ENCODE measurements at regions not wholly inside any gene's neighbourhood (a gene's known extent, or its start where the extent isn't known, plus 50 kb on each side); places are given as distances from the start of the nearest gene placed in this dataset.

- WGBS, 2 donors (ENCODE audit: low coverage in 1 of 2) = 95 to 96% methylated on average over 4 of the region's 4 CpGs
- peaks cover 0 to 7% (median 0%) of the 10 kb centered on the region in 3 donors for H3K9me3 ChIP-seq
- no peaks in the 10 kb centered on the region for H3K36me3 ChIP-seq
- H3K4me1 ChIP-seq = no peaks in the 10 kb centered on the region
- no peak overlapping the region for H3K4me3 ChIP-seq
- no peak overlapping the region for H3K27ac ChIP-seq
- no peaks in the 10 kb centered on the region for H3K27me3 ChIP-seq
- no peak for TF ChIP-seq POLR2A (IDR thresholded peaks at IDR 0.05)
- TF ChIP-seq EP300 (IDR thresholded peaks at IDR 0.05) = no peak
- TF ChIP-seq, protein P1, sequence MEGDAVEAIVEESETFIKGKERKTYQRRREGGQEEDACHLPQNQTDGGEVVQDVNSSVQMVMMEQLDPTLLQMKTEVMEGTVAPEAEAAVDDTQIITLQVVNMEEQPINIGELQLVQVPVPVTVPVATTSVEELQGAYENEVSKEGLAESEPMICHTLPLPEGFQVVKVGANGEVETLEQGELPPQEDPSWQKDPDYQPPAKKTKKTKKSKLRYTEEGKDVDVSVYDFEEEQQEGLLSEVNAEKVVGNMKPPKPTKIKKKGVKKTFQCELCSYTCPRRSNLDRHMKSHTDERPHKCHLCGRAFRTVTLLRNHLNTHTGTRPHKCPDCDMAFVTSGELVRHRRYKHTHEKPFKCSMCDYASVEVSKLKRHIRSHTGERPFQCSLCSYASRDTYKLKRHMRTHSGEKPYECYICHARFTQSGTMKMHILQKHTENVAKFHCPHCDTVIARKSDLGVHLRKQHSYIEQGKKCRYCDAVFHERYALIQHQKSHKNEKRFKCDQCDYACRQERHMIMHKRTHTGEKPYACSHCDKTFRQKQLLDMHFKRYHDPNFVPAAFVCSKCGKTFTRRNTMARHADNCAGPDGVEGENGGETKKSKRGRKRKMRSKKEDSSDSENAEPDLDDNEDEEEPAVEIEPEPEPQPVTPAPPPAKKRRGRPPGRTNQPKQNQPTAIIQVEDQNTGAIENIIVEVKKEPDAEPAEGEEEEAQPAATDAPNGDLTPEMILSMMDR (IDR thresholded peaks at IDR 0.05) = no peak
- TF ChIP-seq POLR2AphosphoS5 (IDR thresholded peaks at IDR 0.05) = no peak
- no peak for ATAC-seq
Observed at GRCh38 chr6:93806409-93807270, 387.3 kb upstream of the EPHA7 start.

DNA sequence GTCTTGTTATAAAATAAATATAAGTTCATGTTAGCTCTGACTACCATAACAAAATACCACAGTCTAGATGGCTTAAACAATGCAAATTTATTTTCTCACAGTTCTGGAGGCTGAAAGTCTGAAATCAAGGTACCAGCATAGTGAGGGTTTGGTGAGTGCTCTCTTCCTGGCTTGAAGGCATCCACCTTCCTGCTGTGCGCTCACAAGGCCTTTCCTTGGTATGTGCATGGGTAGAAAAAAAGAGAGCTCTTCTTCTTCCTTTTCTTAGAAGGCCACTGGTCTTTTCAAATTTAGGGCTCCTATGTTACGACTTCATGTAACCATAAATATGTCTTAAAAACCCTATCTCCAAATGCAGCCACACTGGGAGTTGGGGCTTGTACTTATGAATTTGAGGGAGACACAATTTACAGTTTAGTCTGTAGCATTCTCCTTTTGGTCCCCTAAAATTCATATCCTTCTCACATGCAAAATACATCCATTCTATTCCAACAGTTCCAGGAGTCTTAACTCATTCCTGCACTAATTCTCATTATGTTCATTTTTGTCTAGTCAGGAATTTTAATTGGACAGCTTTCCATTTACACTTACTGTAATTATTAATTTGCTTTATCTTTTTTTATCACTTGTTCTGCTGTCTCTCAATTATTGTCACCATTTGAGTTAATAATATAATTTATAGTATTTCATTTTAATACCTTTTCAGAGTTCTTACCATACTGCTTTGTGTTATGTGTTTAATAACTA is 381.9 kb upstream of the EPHA7 start:
- Histone ChIP-seq H3K4me3 (no peak overlapping the region), H3K27ac (no peak overlapping the region), H3K4me1 (no peaks in the 10 kb centered on the region), H3K27me3 (no peaks in the 10 kb centered on the region), H3K9me3 (no peaks in the 10 kb centered on the region), H3K36me3 (no peaks in the 10 kb centered on the region)
- 92 to 93% methylated on average over 2 of the region's 2 CpGs for WGBS, 2 donors (ENCODE audit: low coverage in 1 of 2)
- ATAC-seq = no peak
- TF ChIP-seq, protein P1 (IDR thresholded peaks at IDR 0.05) = no peak

- ATAC-seq = no peak
- no peak for TF ChIP-seq POLR2AphosphoS5 (IDR thresholded peaks at IDR 0.05)
- no peak for TF ChIP-seq POLR2A (IDR thresholded peaks at IDR 0.05)
- TF ChIP-seq, protein P1 (IDR thresholded peaks at IDR 0.05) = no peak
- no peak for TF ChIP-seq EP300 (IDR thresholded peaks at IDR 0.05)
- no peaks in the 10 kb centered on the region for H3K9me3 ChIP-seq
- no peak overlapping the region for H3K27ac ChIP-seq
- 36% methylated on average over 3 of the region's 3 CpGs for WGBS, 2 donors (ENCODE audit: low coverage in 1 of 2)
- H3K4me1 ChIP-seq = no peaks in the 10 kb centered on the region
- no peaks in the 10 kb centered on the region for H3K27me3 ChIP-seq
- no peak overlapping the region for H3K4me3 ChIP-seq
- no peaks in the 10 kb centered on the region for H3K36me3 ChIP-seq
Observed at GRCh38 chr6:93799226-93799625, 379.9 kb upstream of the EPHA7 start.

GRCh38 chr6:93794166-93794565 is 374.8 kb upstream of the EPHA7 start:
- peaks cover 0 to 9% (median 0%) of the 10 kb centered on the region in 3 donors for H3K4me1 ChIP-seq
- H3K36me3 ChIP-seq = no peaks in the 10 kb centered on the region
- H3K9me3 ChIP-seq = no peaks in the 10 kb centered on the region
- TF ChIP-seq, protein P1 (IDR thresholded peaks at IDR 0.05) = no peak
- no peak for TF ChIP-seq POLR2AphosphoS5 (IDR thresholded peaks at IDR 0.05)
- TF ChIP-seq EP300 (IDR thresholded peaks at IDR 0.05) = no peak
- TF ChIP-seq POLR2A (IDR thresholded peaks at IDR 0.05) = no peak
- H3K27ac ChIP-seq = no peak overlapping the region
- no peak for ATAC-seq
- H3K4me3 ChIP-seq = no peak overlapping the region
- no peaks in the 10 kb centered on the region for H3K27me3 ChIP-seq

DNA sequence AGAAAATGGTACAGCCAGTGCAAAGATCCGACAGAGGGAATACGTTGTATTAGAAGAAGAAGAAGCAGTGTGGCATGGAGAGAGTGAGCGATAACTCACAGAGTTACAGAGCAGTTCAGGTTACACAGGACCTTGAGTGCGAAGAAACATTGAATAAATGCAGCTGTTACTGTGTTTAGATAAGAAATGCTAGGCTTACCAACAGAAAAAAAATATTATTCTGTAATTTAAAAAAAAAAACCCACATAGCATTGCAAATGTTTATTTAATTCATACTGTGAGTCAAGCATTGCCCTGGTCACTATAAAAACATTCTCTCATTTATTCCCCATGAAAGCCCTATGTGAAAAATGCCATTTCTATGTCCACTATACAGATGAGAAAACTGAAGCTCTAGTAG is 373.4 kb upstream of the EPHA7 start:
- Histone ChIP-seq H3K36me3 (no peaks in the 10 kb centered on the region), H3K27me3 (no peaks in the 10 kb centered on the region), H3K27ac (no peak overlapping the region), H3K4me1 (peaks cover 0 to 9% (median 0%) of the 10 kb centered on the region in 3 donors), H3K4me3 (no peak overlapping the region), H3K9me3 (no peaks in the 10 kb centered on the region)
- ATAC-seq = no peak
- TF ChIP-seq POLR2AphosphoS5 (IDR thresholded peaks at IDR 0.05) (no peak), POLR2A (IDR thresholded peaks at IDR 0.05) (no peak), EP300 (IDR thresholded peaks at IDR 0.05) (no peak)
- TF ChIP-seq, protein P1 (IDR thresholded peaks at IDR 0.05) = no peak
- WGBS, 2 donors (ENCODE audit: low coverage in 1 of 2) = 12 to 31% methylated on average over 4 of the region's 4 CpGs
